ENCODE measurements at regions not wholly inside any gene's neighbourhood (a gene's known extent, or its start where the extent isn't known, plus 50 kb on each side); places are given as distances from the start of the nearest gene placed in this dataset.

DNA sequence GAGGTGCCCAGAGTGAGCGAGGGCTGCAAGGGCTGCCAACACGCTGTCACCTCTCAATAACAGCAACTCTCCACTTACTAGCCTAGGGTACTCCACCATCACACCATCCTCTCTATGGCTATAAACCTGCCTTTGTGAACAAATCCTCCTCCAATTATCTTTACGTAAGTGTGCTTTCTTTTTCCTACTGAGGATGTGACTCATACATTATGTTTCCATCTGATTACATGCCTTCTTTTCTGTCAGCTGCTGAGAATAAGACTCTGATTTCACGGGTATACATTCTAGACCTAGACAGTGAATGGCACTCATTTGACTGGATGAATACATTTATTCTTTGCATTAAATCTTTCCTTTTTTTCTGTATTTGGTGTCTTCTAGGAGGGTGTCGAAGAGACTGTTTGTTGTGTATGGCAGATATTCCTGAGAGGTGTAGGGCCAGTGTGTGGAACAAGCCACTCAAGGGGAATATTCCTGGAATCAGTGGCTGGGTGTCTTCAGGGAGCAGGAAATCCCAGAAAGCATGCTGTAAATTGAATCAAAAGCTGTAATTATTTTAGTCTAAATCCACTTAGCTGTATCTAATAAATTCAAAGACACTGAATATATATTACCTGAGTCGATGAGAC, 327.3 kb upstream of the TMTC1 start:
- no peak for TF ChIP-seq EZH2 (IDR thresholded peaks at IDR 0.05; ENCODE audit: insufficient read depth, low read length)
- TF ChIP-seq, protein P1, sequence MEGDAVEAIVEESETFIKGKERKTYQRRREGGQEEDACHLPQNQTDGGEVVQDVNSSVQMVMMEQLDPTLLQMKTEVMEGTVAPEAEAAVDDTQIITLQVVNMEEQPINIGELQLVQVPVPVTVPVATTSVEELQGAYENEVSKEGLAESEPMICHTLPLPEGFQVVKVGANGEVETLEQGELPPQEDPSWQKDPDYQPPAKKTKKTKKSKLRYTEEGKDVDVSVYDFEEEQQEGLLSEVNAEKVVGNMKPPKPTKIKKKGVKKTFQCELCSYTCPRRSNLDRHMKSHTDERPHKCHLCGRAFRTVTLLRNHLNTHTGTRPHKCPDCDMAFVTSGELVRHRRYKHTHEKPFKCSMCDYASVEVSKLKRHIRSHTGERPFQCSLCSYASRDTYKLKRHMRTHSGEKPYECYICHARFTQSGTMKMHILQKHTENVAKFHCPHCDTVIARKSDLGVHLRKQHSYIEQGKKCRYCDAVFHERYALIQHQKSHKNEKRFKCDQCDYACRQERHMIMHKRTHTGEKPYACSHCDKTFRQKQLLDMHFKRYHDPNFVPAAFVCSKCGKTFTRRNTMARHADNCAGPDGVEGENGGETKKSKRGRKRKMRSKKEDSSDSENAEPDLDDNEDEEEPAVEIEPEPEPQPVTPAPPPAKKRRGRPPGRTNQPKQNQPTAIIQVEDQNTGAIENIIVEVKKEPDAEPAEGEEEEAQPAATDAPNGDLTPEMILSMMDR (IDR thresholded peaks at IDR 0.05; ENCODE audit: insufficient read depth, low read depth, low read length) = no peak
